ENCODE measurements at regions not wholly inside any gene's neighbourhood (a gene's known extent, or its start where the extent isn't known, plus 50 kb on each side); places are given as distances from the start of the nearest gene placed in this dataset.

GRCh38 chr5:82599692-82600091 lies 321.5 kb upstream of the RPS23 start:
- TF ChIP-seq CEBPB (IDR thresholded peaks at IDR 0.05): no peak
- TF ChIP-seq GATA3 (IDR thresholded peaks at IDR 0.05; ENCODE audit: borderline replicate concordance): no peak
- TF ChIP-seq HDAC2 (IDR thresholded peaks at IDR 0.05): no peak
- no peak for TF ChIP-seq CHD2 (IDR thresholded peaks at IDR 0.05; ENCODE audit: low read length, partially characterized antibody)
- no peak for TF ChIP-seq CBX8 (IDR thresholded peaks at IDR 0.05)
- TF ChIP-seq, protein P1, sequence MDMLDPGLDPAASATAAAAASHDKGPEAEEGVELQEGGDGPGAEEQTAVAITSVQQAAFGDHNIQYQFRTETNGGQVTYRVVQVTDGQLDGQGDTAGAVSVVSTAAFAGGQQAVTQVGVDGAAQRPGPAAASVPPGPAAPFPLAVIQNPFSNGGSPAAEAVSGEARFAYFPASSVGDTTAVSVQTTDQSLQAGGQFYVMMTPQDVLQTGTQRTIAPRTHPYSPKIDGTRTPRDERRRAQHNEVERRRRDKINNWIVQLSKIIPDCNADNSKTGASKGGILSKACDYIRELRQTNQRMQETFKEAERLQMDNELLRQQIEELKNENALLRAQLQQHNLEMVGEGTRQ (IDR thresholded peaks at IDR 0.05): no peak
- TF ChIP-seq ATOH8 (CRISPR knock-in tag; IDR thresholded peaks at IDR 0.05; ENCODE audit: low read depth): no peak
- TF ChIP-seq REST (IDR thresholded peaks at IDR 0.05): no peak
- TF ChIP-seq ZFP36 (IDR thresholded peaks at IDR 0.05; ENCODE audit: borderline replicate concordance, partially characterized antibody): no peak
- no peak for TF ChIP-seq HES2 (IDR thresholded peaks at IDR 0.05)
- no peak for TF ChIP-seq NR3C1 (IDR thresholded peaks at IDR 0.05)
- TF ChIP-seq MAFK (IDR thresholded peaks at IDR 0.05; ENCODE audit: partially characterized antibody): no peak
- no peak for TF ChIP-seq HEYL (CRISPR knock-in tag; IDR thresholded peaks at IDR 0.05)
- no peak for TF ChIP-seq CHD4 (IDR thresholded peaks at IDR 0.05; ENCODE audit: borderline replicate concordance)
- TF ChIP-seq, protein P2, sequence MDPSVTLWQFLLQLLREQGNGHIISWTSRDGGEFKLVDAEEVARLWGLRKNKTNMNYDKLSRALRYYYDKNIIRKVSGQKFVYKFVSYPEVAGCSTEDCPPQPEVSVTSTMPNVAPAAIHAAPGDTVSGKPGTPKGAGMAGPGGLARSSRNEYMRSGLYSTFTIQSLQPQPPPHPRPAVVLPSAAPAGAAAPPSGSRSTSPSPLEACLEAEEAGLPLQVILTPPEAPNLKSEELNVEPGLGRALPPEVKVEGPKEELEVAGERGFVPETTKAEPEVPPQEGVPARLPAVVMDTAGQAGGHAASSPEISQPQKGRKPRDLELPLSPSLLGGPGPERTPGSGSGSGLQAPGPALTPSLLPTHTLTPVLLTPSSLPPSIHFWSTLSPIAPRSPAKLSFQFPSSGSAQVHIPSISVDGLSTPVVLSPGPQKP (IDR thresholded peaks at IDR 0.05; ENCODE audit: low read depth, low read length): no peak
- TF ChIP-seq MYC (IDR thresholded peaks at IDR 0.05; ENCODE audit: borderline replicate concordance, low read length): no peak
- TF ChIP-seq TP53 (CRISPR knock-in tag; IDR thresholded peaks at IDR 0.05): no peak
- no peak overlapping the region for H3K4me2 ChIP-seq
- H3K4me3 ChIP-seq: no peak overlapping the region
- FAIRE-seq: no peak
- H3K9me3 ChIP-seq: no peaks in the 10 kb centered on the region
- ATAC-seq: no peak
- no peak for DNase-seq (ENCODE audit: low read depth in 1 of 2, low spot score in 1 of 2)
- 3% methylated on average over 1 of the region's 1 CpG for WGBS (ENCODE audit: missing lambda C conversion rate)
- H3K4me1 ChIP-seq: no peaks in the 10 kb centered on the region
- H3K27ac ChIP-seq: no peak overlapping the region
- ChIA-PET CTCF (no interaction called here), POLR2A (no interaction called here)

GRCh38 chr5:82599030-82599429 lies 320.9 kb upstream of the RPS23 start:
- Histone ChIP-seq H3K9me3 (no peaks in the 10 kb centered on the region), H3K4me2 (no peak overlapping the region), H3K4me1 (no peaks in the 10 kb centered on the region), H3K4me3 (no peak overlapping the region), H3K27ac (no peak overlapping the region)
- ATAC-seq (no peak), DNase-seq (ENCODE audit: low read depth in 1 of 2, low spot score in 1 of 2) (no peak), FAIRE-seq (no peak)
- WGBS (ENCODE audit: missing lambda C conversion rate): 51% methylated on average over 1 of the region's 1 CpG
- TF ChIP-seq RAD21 (conservative IDR thresholded peaks at IDR 0.05 in 1 of 2, IDR thresholded peaks at IDR 0.05 in 1 of 2) (no peak), JUNB (IDR thresholded peaks at IDR 0.05) (no peak), SREBF2 (IDR thresholded peaks at IDR 0.05) (no peak), EHF (CRISPR knock-in tag; IDR thresholded peaks at IDR 0.05) (no peak)
- ChIA-PET POLR2A (no interaction called here), CTCF (interaction anchor here (0.6 kb wide), 1 partner anchor 76 kb away, joined by 5 read pairs; no protein-coding TSS in a partner anchor)
